TTC549 (cell line): ENCODE measurements at regions not wholly inside any gene's neighbourhood (a gene's known extent, or its start where the extent isn't known, plus 50 kb on each side); places are given as distances from the start of the nearest gene placed in this dataset.

Experiments used
- FAIRE-seq: peaks from 2 replicates; lab custom pipeline; 2012; peaks lifted over from hg19 to GRCh38; lab: Jason Lieb, UNC

DNA sequence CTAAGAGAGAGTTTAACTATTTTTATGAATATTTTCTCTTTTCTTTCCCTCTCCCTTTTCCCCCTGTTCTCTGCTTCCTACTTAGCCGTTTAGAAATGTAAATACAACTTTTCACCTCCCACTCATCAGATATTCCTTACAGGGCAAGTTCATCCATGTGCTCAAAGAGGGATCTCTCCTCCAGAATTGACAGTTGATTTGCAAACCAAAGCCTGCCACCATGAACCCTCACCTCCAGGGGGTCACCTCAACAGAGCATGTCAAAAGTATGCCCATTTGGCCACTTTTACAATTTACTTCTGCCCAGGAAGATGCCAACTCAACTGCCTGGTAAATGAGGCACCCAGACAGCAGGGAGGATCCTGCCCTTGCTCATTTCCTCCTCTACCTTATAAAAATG is 149.2 kb upstream of the GYPC start:
- FAIRE-seq, result no peak

DNA sequence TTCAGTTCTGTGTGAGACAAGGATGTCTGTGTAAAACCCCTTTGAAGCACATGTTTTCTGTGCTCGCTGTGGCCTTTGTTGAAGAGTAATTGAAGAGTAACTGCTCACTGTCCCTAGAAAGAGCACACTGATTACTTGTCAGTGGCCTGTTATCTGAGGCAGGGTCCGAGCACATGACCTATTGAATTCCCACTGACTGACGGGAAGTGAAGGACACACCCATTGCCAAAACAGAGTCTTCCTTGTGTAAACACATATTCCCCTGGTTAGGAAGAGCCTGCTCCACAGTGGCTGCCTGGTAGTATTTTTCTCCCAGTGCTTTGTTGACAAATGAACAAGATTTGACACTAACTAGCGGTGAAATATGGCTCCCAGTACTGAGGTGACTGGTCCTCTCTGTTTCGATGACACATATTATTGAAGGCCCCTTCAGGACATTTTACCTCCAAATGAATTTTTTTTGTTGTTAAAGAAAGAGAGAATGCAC is 148.5 kb upstream of the GYPC start:
- no peak for FAIRE-seq

DNA sequence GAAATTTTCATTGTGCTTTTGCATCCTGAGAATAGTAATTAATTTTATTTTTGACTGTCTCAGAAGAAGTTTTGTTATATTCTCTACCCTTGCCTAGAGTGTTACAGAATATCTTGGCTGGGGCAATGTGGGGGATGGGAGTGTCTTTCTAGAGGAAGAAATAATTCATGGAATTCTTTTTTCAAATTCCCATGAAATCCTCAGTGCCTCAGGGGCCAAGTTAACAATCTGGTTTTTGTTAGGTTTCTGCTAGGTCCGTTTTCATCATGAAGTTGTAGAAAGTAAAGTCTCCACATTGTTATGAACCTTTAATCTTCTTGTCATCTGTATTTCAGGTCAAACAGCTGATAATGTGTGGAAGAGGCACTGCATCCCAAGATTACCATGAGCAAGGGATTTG is 145.6 kb upstream of the GYPC start:
- no peak for FAIRE-seq

DNA sequence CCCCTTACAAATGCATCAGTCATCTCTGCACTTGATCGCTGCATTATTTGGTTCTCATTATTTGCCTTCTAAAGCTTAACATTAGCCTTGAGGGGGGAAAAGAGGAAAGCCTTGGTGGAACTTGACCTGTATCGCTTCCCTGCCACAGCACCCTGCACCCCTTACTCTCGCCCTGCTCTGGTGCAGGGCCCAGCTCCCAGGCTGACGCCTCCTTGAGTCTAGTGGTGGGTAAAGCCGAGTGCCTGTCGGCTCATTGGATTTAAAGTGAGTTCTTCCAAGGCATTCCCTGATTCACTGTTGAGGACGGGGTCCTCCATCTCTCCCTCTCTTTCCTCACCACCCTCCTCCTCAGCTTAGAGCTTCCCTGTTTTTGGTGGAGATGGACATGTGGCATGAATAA is 145.0 kb upstream of the GYPC start:
- no peak for FAIRE-seq

DNA sequence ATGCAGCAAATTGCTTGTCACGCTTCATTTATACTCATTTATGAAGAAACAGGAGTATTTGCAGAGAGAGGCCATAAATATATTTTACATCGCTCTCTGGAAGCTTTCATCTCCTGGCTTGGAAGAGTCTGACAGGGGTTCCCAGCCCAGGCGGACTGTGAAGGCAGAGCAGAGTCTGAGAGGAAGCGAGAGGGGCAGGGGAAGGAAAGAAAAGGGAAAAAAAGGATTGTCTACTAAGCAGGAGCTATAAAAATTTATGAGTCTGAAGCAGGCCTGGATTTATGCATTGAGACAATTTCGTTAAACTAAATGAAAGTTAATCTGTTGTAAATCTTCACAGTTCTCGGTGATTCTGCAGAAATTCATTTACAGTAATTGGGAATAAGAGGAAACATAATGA is 143.9 kb upstream of the GYPC start:
- FAIRE-seq, result no peak

DNA sequence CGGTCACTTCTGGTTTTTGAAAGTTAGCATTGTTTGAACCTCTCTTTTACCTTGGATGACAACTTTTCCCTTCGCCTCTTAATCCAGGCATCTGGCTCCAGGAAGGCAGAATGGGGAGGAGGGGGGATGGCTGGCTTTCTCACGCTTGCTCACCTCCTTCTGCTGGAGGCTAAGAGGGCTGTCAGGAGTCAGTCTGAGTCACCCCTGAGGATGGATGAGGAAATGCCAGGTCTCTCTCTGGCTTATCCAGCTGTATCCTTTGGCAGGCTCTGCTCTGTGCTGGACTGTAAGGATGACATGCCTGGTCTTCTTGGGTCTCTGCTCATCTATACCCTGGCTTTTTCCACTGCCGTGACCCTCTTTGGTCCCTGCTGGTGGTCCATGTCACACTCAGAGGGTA is 142.9 kb upstream of the GYPC start:
- FAIRE-seq, result no peak

DNA sequence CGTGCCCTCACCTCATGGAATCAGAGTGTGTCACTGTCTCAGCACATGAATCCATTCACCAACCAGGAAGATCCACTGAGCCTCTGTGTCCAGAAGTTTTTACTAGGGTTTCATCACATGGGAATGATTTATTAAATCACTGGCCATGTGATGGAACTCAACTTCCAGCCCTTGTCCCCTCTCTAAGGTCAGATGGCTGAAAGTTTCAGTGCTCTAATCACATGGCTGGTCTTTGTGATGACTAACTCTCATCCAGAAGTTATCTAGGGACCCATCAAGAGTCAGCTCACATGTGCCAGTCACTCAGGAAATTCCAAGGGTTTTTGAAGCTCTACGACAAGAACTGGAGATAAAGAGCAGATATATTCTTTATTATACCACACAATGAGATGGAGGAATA is 140.5 kb upstream of the GYPC start:
- no peak for FAIRE-seq

DNA sequence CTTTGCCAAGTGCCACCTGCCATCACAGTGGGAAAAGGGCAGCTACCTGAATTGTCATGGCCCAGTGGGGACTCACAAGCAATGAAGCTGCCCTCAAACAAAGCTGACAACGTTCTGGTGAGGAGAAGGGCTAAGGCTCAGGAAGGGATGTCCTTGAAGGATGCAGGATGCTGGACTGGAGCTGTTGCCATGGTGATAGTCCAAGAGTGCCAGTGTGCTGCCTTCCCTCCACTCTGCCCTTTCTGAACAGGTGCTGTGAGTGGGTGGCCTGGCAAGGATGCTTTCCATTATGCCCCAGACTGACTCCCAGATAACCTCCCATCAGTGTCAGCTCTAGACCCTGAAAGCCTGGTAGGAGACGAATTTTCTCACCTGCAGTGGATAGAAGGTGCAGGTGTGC is 137.8 kb upstream of the GYPC start:
- FAIRE-seq, result no peak

DNA sequence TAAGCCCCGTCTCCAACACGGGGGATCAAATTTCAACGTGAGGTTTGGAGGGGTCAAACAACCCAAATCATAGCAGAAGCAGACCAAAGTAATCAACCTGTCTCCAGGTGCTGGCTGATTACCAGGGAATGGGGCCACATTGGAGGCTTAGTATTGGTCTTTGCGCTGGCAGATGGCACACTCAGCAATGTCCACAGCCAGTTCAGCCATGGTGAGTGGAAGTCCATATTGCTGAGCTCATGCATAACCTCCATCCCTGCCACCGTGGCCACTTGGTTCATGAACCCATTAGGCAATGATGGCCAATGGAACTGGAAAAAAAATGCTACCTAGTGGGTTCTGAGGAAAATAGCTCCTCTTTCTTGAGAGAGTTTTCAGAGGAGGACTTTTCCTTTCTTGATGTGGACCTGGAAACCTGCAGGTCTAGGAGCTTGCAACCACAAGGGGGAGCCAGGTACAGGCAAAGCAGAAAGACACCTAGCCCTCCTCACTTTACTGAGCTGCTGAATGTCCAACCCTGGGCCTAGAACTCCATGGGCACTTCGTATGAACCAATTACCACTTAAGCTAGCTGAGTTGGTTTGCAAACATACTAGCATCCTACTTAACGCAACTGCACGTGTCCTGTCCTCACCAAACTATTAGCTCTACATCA is 128.0 kb upstream of the GYPC start:
- FAIRE-seq, result no peak

DNA sequence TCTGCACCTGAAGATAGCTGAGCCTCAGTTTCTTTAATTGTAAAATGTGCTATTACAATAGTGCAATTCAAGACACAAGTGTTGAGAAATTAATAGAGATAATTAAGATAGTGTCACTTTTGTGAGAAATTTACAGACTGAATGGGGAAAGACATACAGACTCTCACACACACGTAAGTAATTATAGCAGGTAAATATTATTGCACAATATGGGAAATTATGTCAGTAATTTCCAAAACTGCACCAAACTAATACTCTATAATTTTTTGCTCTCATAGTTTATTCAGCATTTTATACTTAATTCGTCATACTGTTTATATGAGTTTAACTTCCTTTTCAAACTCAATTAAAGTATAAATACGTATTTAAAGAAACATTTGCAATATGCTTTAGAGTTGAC is 124.9 kb upstream of the GYPC start:
- FAIRE-seq, result no peak

DNA sequence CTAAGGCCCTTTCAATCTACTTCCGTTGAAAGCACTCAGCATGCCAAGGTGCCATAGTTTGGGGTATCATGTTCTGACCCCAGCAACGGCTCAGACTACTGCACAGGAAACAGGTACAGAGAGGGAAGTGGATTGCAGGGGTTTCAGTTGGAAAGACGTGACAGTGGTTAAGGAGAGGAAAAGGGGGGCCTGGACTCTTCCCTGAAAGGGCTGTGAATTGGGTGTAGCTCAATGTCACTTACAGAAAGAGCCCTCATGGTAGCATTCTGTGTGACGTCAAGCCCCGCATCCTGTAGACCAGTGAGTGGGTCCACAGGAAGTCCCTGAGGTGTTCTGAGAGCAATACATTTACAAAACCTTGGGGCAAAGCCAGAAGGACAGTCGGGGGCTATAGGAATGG is 121.5 kb upstream of the GYPC start:
- no peak for FAIRE-seq

DNA sequence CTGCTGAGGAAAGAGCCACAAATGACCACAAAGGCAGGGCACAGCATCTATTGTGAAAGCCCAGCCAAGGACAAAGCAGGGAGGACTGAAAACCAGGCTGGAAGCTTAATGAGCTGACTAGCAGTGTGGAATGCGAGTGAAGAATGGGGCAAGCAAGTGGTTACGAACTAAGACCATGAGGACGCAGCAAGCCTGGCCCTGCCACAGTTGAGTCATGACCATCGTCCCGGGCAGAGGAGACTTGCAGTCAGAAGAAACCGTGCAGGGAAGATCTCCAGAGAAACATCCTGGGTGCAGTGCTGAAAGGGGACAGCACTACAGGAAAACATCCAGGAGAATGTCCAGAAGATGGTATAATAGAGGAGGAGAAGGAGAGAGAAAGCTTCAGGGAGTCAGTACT is 120.5 kb upstream of the GYPC start:
- no peak for FAIRE-seq

DNA sequence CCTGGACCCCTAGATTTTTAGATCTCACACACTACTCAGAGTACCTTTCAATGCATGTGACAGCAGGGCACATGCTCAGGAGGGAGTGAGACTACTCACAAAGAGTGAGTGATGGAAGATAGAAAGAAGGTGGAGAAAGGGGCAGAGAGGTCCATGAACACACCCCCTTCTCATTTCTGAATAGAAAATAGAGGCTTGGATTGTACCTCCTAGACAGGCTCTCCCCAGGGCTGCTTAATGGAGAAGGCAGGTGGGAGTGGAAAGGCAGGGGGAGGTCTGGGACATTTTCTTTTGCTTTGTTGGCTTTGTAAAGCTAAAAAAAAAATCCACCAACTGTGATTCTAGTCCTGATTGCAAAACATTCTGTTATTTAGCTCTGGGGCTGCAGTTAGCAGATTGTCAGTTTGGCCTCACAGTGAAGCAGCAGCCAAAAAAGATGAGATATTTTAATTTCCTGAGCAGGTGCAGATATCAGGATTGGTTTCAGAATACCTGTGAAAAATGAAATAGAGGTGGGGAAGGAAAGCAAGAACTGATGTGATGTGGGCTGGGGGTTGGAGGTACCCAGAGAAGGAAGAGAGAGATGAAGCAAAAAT is 119.3 kb upstream of the GYPC start:
- FAIRE-seq, result no peak

DNA sequence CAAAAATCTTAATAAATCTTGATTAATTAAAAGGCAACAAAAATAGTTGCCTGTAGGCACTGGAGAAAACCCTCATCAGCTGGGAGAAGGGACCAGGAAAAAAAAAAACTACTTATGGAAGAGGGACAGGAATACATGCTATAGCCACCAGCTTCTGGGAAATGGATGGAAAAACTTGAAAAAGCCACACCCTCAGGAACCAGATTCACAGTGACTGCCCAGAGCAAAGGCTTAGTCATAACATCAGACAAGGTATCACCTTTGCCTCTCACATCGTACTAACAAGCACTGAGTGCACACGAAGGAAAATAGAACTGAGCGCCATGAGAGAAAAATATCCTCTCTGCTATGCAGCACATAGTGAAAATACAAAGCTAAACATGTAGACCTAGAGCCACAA is 116.9 kb upstream of the GYPC start:
- FAIRE-seq, result no peak

DNA sequence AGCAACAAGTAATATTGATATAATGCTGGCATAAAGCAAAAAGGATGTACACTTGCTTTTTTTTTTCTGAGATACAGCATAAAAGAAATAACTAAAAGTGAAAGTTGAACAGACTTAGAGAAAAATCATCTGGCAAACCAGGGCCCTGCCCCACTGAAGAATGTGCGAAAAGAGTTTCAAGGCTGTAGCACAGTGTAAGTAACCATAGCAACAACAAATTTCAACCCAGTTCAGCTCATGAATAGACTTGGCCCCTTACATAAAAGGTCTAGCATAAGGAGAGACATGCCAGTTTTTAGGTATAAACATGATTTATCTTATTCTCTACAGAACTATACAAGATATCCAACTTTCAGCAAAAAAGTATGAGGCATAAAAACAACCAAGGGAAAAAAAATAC is 113.7 kb upstream of the GYPC start:
- FAIRE-seq, result no peak

DNA sequence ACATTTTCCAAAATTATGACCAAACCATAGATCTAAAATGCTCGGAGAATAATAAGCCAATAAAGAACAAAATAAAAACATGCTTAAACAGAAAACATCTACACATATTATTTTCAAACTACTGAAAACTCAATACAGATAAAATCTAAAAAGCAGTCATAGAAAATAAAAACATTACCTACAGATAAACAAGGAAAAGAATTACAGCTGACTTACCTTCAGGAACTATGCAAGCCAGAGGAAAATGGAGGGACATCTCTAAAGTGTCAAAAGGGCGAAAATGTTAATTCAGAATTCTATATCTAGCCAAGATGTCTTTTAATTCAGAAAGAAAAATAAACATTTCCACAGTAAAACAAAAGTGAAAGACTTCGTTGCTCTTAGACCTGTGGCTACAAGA is 112.9 kb upstream of the GYPC start:
- FAIRE-seq, result peak; percentile 41

DNA sequence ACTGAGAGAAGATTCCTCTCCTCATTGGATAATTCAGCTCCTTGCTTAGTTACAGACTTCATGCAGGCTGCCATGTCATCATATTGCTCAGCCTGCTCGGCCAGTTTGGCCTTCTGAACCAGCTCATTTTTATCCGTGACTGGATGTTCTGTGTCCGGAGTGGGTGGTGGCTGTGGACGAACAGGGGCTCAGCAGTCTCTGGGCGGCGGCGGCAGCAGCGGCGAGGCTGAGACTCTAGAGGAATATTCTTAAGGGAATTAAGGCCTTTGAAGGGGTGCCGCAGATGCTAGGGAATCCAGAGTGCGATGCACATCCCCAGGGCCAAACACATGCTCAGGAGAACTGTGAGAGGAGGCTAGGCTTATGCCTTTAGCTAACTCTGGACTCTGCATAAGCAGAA is 97.9 kb upstream of the GYPC start:
- FAIRE-seq, result no peak

DNA sequence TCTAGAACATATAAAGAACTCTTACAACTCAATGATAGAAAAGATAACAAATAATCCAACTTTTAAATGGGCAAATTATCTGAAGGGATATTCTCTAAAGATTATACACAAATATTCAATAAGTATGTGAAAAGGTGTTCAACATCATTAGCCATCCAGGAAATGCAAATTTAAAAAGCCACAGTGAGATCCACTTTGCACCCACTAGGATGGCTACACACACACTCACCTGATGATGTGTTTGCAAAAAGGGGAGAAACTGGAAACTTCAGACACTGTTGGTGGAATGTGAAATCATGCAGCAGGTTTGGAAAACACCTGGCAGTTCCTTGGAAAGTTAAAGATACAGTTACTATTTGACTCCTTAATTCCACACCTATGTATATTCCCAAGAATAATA is 87.2 kb upstream of the GYPC start:
- no peak for FAIRE-seq

DNA sequence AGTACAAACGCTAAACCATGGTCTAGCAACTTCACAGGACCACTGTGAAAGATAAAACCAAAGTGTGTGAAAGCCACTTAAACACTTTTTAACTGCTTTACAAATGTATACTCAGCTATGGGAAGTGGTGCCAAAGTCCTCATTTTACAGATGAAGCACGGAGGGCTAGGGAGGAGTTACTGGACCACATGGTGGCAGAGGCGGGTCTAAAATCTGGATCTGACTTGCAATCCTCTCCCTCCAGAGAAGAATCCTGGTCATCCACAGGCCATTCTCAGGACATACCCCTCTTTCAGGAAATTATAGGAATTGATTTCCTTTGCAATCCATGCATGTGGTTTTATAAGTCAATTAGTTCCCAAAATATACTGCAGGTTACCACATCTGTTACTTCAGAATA is 84.6 kb upstream of the GYPC start:
- FAIRE-seq, result no peak

DNA sequence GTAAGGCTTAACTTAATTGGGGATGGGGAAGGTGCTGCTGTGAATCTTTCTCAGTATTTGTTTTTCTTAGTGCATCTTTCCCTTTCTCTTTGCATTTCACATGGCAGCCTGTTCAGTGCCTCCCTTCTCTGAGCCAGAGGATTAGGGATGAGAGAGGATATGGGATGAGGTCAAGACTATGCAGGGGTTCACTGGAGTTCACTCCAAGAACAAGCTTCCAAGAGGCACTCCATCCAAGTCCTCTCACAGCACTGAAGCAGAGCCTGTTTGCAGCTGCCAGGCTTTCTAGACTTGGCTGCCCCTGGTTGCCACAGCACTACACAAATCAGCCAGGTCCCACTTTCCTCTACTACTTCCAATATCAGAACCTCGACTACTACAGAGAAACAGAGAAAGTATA is 80.3 kb upstream of the GYPC start:
- no peak for FAIRE-seq

DNA sequence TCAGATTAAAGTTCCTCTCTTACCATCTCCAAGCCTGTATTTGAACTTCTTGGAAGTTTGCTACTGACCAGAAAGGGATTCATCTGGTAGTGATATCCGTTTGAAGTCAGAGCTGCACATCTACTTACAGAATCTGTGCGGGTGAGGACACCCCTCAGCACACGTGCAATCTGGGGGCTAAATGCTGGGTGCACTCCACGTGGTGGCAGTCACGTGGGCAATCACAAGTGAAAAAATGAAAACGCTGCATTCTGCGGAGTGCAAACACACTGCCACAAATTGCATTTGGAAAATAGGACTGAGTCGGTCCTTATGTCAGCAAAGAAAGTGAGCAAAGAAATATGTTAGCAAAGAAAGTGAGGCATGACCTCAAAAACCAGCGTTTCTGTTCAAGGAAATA is 76.1 kb upstream of the GYPC start:
- FAIRE-seq, result no peak

DNA sequence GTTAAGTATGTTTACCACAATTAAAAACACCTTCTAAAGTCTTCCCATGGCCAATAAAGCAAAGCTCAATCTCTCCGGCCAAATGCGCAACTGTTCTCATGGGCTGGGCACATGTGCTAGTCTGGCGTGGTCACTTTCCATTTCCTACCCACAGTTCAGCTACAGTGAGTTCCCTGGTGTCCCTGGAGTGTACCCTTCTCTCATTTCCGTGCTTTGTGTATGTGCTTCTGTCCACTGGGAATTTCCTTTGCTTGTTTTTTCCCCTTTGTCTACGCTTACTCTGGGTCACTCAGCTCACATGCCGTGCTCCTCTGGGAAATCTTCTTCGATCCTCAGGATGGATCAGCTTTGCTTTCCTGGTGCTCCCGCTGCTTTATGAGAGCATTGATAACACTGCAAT is 69.6 kb upstream of the GYPC start:
- no peak for FAIRE-seq

DNA sequence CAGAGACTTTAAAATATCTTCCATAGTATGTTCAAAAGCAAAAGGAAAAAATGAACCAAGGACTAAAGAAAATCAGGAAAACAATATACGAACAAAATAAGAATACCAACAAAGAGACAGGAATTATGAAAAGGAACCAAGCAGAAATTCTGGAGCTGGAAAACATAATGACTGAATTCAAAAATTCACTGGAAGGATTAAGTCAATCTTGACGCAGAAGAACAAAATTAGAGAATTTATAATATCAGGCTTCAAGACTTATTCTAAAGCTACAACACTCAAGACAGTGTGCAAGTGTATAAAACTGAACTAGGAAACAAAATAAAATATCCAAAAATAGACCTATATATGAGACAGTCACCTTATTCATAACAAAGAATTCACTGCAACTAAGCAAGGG is 56.9 kb upstream of the GYPC start:
- FAIRE-seq, result no peak

DNA sequence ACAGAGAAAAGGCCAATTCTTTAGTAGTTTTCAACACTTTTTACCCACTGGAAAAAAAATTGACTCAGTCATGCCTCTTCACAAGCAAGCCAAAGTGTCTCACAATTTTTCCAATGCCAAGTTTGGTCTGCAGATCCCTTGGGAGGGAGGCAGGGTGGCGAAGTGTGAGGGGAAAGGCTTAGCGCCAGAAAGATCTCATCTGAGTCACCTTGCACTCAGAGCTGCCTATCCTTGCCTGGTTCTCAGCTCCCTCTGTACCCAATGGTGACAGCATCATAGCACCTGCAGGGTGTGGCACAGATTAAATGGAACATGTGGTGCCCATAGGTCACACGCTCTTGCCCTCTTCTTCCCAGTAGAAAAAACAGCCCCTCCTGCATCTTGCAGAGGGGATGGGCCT is 55.2 kb upstream of the GYPC start:
- no peak for FAIRE-seq

DNA sequence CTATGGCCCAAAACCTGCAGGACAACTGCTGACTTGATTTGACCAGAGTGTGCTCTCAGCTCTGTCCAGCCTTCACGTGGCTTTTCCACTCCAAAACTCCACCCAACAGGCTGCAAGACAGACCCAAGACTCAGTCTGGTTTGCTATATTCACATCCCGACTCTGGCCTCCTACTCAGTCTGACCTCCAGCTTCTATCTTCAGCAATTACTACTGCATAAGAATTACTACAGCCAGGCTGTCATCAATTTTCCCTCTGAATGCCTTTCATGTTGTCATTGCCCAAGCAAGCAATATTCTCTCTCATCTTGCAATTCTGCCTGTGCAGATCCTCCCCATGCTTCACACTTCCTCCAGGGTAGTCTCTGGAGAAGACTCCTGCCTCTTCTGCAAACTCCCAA is 53.6 kb upstream of the GYPC start:
- no peak for FAIRE-seq
